Fibroblast of skin of left biceps (primary cell): ENCODE measurements at regions not wholly inside any gene's neighbourhood (a gene's known extent, or its start where the extent isn't known, plus 50 kb on each side); places are given as distances from the start of the nearest gene placed in this dataset.

Experiments
- DNase-seq, 2 experiments: peaks; one replicate each; pipeline ENCODE4 v3.0.0-alpha.2; 2013; ENCODE audit warnings: low read depth in 2 of 2

DNA sequence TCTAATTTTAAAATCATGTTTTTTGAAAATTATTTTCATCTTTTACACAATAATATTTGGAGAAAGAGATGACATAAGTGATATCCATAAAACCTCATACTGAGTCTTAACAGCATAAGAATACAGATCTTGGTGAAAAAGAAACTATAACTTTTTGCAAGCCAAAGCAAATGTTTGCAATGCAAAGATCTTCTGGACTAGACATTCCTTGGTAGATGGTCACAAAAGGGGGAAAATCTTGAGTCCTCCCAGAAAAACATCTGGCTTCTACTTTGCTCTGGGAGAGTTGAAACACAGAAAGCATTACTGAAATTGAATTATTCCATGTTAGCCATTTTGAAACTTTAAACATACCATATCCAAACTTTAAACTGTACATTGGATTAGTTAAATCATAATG lies 308.2 kb downstream of the ANXA1 start:
- no peak for DNase-seq

DNA sequence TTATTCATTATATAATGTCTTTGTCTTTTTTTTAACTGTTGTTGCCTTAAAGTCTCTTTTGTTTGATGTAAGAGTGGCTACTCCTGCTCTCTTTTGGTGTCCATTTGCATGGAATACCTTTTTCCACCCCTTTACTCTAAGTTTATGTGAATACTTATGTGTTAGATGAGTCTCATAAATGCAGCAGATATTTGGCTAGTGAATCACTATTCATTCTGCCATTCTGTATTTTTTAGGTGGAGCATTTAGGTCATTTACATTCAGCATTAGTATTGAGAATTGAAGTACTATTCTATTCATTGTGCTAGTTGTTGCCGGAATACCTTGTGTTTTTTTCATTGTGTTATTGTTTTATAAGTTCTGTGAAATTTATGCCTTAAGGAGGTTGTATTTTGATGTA lies 317.1 kb downstream of the ANXA1 start:
- no peak for DNase-seq

GRCh38 chr9:73470766-73471165 lies 319.1 kb downstream of the ANXA1 start:
- no peak for DNase-seq

GRCh38 chr9:73474002-73474600 lies 322.4 kb downstream of the ANXA1 start:
- no peak for DNase-seq

DNA sequence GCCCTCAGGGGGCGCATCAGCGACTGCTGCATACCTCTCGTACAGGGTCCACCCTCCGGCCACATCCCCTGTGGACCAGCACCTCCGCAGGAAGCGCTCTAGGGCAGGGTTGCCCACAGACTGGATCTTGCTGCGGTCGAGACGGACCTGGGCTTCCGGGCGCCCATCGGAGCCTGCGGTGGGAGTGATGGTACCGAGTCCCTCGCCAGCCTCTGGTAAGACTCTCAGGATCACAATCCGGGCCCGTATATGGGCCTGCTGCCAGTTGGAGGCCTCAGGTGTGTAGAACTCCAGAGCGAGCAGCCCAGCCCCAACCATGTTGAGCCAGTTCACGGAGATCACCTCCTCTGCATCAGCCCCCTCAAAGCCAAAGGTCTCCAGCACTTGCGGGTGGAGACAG lies 323.0 kb downstream of the ANXA1 start:
- DNase-seq = no peak

DNA sequence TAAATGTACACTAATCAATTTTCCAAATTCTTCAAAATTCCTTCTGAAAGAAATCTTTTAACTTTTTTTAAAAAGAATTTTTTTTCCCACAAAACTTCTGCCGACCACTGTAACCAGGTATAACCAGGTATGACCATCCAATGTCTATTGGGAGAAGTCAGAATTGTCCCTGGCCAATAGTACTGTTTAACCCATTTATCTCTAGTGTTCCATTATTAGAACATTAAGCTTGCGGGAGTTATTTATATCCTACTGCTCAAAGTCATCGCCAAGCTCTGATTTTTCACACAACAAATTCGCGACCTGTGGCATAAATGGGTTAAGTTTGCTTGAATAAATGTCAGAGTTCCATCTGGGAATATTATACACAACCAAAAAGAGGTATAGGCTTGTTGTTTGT lies 343.2 kb downstream of the ANXA1 start:
- no peak for DNase-seq

DNA sequence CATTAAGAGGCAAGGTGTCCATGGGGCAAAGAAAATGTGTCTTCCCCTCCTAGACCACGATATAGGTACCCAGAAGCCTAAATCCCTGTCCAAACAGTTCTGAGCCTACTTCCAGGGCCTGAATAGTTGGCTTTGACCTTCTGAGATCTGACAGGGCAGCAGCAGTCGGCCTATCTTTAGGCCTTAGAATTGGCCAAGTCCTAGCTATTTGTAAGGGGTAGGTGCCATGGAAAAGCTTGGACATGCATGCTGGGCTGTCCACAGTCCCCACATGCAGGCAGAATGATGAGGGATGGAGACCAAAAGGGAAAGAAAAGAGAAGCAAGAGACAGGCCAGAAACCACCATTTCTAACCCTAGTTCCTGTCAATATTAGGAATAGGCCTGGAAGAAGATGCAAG lies 346.1 kb downstream of the ANXA1 start:
- no peak for DNase-seq

- DNase-seq = no peak
These were observed 363.6 kb downstream of the ANXA1 start for GRCh38 chr9:73515216-73515615.

DNA sequence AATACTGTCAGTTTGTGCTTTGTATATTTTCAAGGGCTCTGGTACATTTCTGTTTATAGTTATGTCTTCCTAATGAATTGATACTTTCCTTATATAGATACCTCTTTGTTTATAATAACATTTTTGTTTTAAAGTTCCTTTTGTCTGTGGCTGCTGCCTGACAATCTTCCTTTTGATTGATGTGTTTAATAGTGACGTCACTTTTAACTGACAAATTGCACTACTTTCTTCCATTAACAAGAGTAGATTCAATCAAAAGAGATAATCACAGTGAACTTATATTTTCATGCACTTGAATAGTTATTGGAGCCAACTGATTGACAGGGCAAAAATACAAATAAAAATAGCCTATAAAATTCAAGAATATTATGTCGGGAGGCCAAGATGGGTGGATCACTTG lies 371.7 kb downstream of the ANXA1 start:
- DNase-seq = no peak

- DNase-seq = no peak
These were observed 373.7 kb downstream of the ANXA1 start for GRCh38 chr9:73525350-73525749.

- no peak for DNase-seq
These were observed 375.9 kb downstream of the ANXA1 start for GRCh38 chr9:73527521-73527920.

GRCh38 chr9:73528926-73529325 lies 377.3 kb downstream of the ANXA1 start:
- DNase-seq = no peak

GRCh38 chr9:73529666-73530065 lies 378.0 kb downstream of the ANXA1 start:
- no peak for DNase-seq

GRCh38 chr9:73531051-73531532 lies 379.4 kb downstream of the ANXA1 start:
- no peak for DNase-seq

GRCh38 chr9:73531658-73532057 lies 380.0 kb downstream of the ANXA1 start:
- no peak for DNase-seq

DNA sequence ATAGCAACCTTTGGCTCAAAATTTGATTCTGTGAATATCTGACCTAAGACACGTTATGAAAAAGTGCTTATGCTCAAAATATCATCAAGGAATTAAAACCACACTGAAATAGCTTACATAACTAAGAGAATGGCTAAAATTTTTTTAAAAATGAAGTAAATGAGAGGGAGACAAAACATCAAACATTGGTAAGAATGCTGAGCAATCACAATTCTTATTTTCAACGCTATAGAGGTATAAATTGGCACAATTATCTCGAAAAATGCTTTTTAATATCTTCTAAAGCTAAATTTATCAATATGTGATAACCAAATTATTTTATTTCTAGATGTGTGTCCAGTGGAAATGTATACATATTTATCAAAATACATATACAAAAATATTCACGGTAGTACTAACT lies 381.3 kb downstream of the ANXA1 start:
- no peak for DNase-seq

GRCh38 chr9:73536403-73536802 lies 384.7 kb downstream of the ANXA1 start:
- DNase-seq = no peak

DNA sequence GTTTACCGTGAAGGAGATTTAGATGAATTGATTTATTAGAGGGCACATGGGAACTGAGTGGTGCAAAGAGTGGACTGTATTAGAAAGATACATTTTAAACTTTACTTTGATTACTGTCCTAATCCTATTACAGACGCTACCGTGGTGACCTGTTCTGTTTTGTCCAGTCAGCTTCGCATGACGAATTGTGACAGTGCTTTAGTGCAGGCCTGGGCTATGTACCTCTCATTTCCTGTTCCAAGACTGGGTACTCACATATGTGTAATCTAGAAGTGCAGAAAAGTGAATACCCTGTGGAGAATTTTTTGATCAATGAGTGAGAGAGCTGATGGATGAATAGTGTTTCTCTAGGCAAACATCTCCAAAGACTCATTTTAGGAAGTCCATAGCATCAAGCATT lies 385.9 kb downstream of the ANXA1 start:
- no peak for DNase-seq

GRCh38 chr9:73539881-73540390 lies 388.3 kb downstream of the ANXA1 start:
- no peak for DNase-seq

DNA sequence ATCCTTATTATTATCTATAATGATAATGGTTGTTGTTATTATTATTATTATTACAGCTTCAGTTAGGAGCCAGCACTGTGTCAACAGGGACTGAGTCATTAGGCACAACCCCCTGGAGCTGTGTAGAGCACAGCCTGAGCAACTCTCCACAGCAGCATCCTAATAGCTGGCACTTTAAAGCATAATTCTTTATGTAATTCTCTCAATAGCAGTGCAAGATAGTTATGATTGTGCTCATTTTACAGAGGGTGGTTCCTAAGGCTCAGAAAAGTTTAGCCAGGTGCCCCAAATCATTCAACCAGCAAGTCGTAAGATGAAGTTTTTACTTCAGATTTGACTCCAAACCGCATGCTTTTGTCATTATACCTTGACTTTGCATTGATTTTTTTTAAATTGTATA lies 390.3 kb downstream of the ANXA1 start:
- DNase-seq = no peak

DNA sequence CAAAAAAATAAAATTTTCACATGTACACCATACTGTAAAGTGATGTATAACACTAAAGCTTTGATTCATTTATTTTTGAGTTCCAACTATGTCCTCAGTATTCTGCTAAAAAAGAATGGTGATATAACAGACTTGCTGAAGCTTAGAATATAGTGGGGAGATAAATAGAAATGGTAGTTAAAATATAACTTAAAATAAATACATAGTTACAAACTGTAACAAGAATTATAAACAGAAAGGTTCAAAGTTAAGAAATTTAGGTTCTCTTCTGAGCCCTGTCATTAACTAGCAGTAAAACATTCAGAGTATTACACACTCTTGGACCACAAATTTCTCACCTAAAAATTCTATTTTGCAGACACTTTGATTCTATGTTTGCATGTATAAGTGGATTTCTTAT lies 392.1 kb downstream of the ANXA1 start:
- no peak for DNase-seq

DNA sequence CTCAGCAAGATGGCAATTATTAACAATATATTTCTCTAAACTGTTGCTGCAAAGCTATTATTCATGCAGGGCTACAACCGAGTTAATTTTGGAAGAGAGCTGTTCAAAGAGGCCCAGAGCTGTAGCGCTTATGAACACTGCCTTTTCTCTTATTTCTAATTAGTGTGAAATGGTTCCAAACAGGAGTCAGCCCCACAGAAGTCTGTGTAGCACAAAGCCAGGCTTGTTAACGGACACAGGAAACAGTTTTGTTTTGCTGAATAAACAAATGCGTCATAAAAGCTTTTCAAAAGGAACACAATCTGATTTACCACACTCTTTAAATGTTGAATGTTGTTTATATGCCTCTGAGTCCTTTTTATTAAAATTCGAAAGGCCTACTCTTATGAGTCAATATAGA lies 396.5 kb downstream of the ANXA1 start:
- no peak for DNase-seq

DNA sequence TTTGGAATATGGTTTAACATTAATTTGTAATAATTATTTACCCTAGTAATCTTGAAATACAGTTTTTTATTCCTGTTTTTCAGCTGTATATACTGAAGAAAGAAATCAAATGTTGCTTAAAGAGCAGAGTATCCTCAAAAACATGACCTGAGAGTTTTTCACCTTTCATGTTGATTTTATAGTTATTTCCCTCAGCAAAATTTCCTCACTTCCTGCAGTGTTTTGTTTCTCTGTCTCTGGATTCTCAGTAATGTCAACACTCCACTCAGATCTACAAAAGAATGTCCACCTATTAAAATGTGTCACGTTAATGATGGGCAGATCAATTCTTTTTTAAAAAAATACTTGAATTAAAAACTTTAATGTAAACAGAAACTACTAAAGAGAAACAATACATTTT lies 398.3 kb downstream of the ANXA1 start:
- DNase-seq = no peak

GRCh38 chr9:73553295-73553694 lies 401.6 kb downstream of the ANXA1 start:
- no peak for DNase-seq
